ENCODE measurements at regions not wholly inside any gene's neighbourhood (a gene's known extent, or its start where the extent isn't known, plus 50 kb on each side); places are given as distances from the start of the nearest gene placed in this dataset.

- no peak for TF ChIP-seq CTCF (IDR thresholded peaks at IDR 0.05)
- intact Hi-C loops (cut with DNase I), result no loop called here
- H3K27me3 ChIP-seq (ENCODE audit: low read depth), result no peaks in the 10 kb centered on the region
These were observed 50.2 kb upstream of the PLET1 start for GRCh38 chr11:112310848-112311247.

GRCh38 chr11:112315057-112315720 lies 54.5 kb upstream of the PLET1 start:
- intact Hi-C loops (cut with DNase I), result no loop called here
- Histone ChIP-seq H3K27me3 (ENCODE audit: low read depth) (no peaks in the 10 kb centered on the region), H3K4me1 (peaks cover 4% of the 10 kb centered on the region), H3K9me3 (no peaks in the 10 kb centered on the region), H3K36me3 (no peaks in the 10 kb centered on the region), H3K27ac (no peak overlapping the region), H3K4me3 (no peak overlapping the region)
- ATAC-seq (no peak), DNase-seq (no peak)
- no peak for TF ChIP-seq CTCF (IDR thresholded peaks at IDR 0.05)

More at GRCh38 chr11:112310848-112311247, 50.2 kb upstream of the PLET1 start:
- ATAC-seq (no peak), DNase-seq (no peak)
- no peaks in the 10 kb centered on the region for H3K9me3 ChIP-seq
- no peak overlapping the region for H3K4me3 ChIP-seq
- H3K4me1 ChIP-seq, result no peaks in the 10 kb centered on the region
- no peak overlapping the region for H3K27ac ChIP-seq
- no peaks in the 10 kb centered on the region for H3K36me3 ChIP-seq

GRCh38 chr11:112315861-112316739 lies 55.4 kb upstream of the PLET1 start:
- Histone ChIP-seq H3K4me1 (peaks cover 13% of the 10 kb centered on the region), H3K27me3 (ENCODE audit: low read depth) (no peaks in the 10 kb centered on the region), H3K4me3 (no peak overlapping the region), H3K27ac (no peak overlapping the region), H3K36me3 (no peaks in the 10 kb centered on the region), H3K9me3 (no peaks in the 10 kb centered on the region)
- DNase-seq (no peak), ATAC-seq (peak in 1 of 2 donors; percentile 30)
- intact Hi-C loops (cut with DNase I), result no loop called here
- TF ChIP-seq CTCF (IDR thresholded peaks at IDR 0.05), result no peak

GRCh38 chr11:112316971-112317370 lies 56.3 kb upstream of the PLET1 start:
- H3K4me3 ChIP-seq, result no peak overlapping the region
- no peak for TF ChIP-seq CTCF (IDR thresholded peaks at IDR 0.05)
- H3K4me1 ChIP-seq, result peaks cover 22% of the 10 kb centered on the region
- intact Hi-C loops (cut with DNase I), result no loop called here
- DNase-seq (no peak), ATAC-seq (no peak)
- H3K9me3 ChIP-seq, result no peaks in the 10 kb centered on the region
- H3K36me3 ChIP-seq, result no peaks in the 10 kb centered on the region
- no peak overlapping the region for H3K27ac ChIP-seq
- H3K27me3 ChIP-seq (ENCODE audit: low read depth), result no peaks in the 10 kb centered on the region

DNA sequence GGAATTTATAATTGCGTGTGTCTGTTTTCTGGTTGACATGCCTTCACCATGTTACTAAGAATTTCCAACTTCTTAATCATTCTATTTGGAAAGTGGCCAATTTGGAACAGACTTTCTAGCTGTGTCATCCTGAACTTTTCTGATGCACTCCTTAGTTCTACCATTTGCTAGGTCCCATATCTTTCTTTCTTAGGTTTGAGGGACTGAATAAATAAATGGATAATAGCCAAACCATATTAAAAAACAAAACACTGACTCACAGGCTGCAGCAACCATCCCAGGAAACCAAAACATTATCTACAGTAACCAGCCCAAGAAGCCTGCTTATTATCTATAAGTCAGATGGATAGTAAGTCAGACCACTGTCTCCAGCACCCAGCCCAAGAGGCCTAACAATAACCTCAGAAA lies 57.5 kb upstream of the PLET1 start:
- no peak for DNase-seq
- intact Hi-C loops (cut with DNase I), result no loop called here
- no peak overlapping the region for H3K27ac ChIP-seq

More for the DNA sequence above, 57.5 kb upstream of the PLET1 start:
- Histone ChIP-seq H3K36me3 (no peaks in the 10 kb centered on the region), H3K4me1 (peaks cover 26% of the 10 kb centered on the region), H3K9me3 (no peaks in the 10 kb centered on the region), H3K4me3 (no peak overlapping the region), H3K27me3 (ENCODE audit: low read depth) (no peaks in the 10 kb centered on the region)
- no peak for TF ChIP-seq CTCF (IDR thresholded peaks at IDR 0.05)
- ATAC-seq, result no peak

Measured in lower lobe of right lung (tissue), 2 donors.